ENCODE measurements at regions not wholly inside any gene's neighbourhood (a gene's known extent, or its start where the extent isn't known, plus 50 kb on each side); places are given as distances from the start of the nearest gene placed in this dataset.
A peak's percentile ranks its signal among the peaks of the same experiment; 100 is the strongest.
"Not testable (repeated sequence)": the region's sequence is repeated elsewhere in the genome, so short reads cannot be mapped to it uniquely, and the experiment has no call there.

DNA sequence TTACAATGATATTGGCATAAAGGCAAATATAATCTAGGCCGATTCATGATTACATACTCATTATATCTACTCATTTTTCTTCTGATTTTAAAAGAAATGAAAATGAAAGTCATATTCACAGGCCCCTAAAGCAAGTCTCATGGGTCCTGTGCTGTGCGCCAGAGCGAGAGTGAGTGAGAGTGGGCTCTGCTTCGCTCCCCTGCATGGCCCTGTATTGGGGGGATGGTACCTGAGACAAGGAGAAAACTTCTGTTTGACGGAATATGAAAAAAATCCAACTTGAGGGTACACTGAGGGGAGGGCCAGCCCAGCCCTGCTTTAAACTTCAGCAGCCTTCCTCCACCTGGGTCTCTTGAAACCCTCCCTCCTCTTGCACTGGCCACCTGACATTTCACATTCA is 81.4 kb upstream of the RGPD5 start:
- Histone ChIP-seq H3K4me3 (no peak overlapping the region), H3K4me1 (peaks cover 0 to 23% (median 13%) of the 10 kb centered on the region in 10 experiments; a peak in 12 of 20 replicates), H3K4me2 (peak overlapping the region in 3 of 11 experiments; percentile 5 to 24 (median 23); a peak in 3 of 22 replicates), H3K36me3 (no peaks in the 10 kb centered on the region), H3K9ac (no peak overlapping the region), H4K20me1 (no peaks in the 10 kb centered on the region), H3K9me3 (replicated peaks in 1 of 11) (peaks cover 0 to 2% (median 0%) of the 10 kb centered on the region in 11 experiments; a peak in 2 of 22 replicates), H3K27ac (no peak overlapping the region), H3K27me3 (no peaks in the 10 kb centered on the region)
- TF ChIP-seq Cebpa-rat (IDR thresholded peaks at IDR 0.05) = no peak

DNA sequence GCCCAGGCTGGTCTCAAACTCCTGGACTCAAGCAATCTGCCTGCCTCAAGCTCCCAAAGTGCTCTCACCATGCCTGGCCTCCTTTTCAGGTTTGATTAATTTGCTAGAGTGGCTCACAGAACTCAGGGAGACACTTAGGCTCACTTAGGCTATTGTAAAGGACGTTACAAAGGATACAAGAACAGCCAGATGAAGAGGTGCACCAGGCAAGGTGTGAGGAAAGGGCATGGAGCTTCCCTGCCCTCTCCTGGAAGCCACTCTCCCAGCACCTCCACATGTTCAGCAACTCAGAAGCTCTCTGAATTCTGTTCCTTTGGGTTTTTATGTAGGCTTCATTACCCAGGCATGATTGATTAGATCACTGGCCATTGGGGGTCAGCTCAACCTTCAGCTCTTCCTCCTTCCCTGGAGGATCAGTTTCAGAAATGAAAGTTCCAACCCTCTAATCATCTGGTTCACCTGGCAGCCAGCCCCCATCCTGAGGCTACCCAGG is 78.7 kb upstream of the RGPD5 start:
- Histone ChIP-seq H3K9me3 (replicated peaks in 1 of 11) (peaks cover 0 to 10% (median 6%) of the 10 kb centered on the region in 11 experiments; a peak in 7 of 22 replicates), H3K4me1 (peaks cover 0 to 22% (median 12%) of the 10 kb centered on the region in 10 experiments; a peak in 12 of 20 replicates), H3K36me3 (no peaks in the 10 kb centered on the region), H3K9ac (no peak overlapping the region), H3K4me3 (no peak overlapping the region), H3K27me3 (no peaks in the 10 kb centered on the region), H3K27ac (no peak overlapping the region), H3K4me2 (no peak overlapping the region), H4K20me1 (no peaks in the 10 kb centered on the region)
- no peak for TF ChIP-seq Cebpa-rat (IDR thresholded peaks at IDR 0.05)

DNA sequence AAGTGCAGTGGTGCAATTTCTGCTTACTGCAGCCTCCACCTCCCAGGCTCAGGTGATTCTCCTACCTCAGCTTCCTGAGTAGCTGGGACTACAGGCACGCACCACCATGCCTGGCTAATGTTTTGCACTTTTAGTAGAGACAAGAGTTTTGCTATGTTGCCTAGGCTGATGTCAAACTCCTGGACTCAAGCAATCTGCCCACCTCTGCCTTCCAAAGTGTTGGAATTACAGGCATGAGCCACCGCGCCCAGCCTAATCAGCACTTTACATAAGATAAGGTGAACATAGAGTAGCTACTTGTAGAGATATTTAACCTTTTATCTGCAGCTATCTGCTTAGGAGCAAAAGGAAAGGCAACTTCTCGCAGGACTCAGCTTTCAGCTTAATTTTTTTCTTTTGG is 77.5 kb upstream of the RGPD5 start:
- not testable (repeated sequence) for H3K4me3 ChIP-seq, H4K20me1 ChIP-seq, H3K4me2 ChIP-seq, H3K4me1 ChIP-seq, H3K27ac ChIP-seq, H3K9ac ChIP-seq, H3K36me3 ChIP-seq, H3K27me3 ChIP-seq
- peaks cover 0 to 10% (median 6%) of the 10 kb centered on the region in 11 experiments; a peak in 7 of 22 replicates for H3K9me3 ChIP-seq (replicated peaks in 1 of 11)

DNA sequence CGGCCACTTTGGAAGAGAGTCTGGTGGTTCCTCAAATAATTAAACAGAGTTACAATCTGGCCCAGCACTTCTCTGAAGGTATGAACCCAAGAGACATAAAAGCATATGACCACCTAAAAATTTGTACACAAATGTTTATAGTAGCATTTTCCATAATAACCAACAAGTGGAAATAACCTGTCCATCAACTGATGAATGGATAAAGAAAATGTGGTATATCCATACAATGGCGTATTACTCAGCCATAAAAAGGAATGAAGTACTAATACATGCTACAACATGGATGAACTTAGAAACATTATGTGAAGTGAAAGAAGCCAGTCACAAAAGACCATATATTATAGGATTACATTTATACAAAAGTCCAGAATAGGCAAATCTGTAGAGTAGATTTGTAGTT is 76.0 kb upstream of the RGPD5 start:
- Histone ChIP-seq H3K27ac (no peak overlapping the region), H3K9me3 (replicated peaks in 1 of 11) (peaks cover 0 to 12% (median 6%) of the 10 kb centered on the region in 11 experiments; a peak in 8 of 22 replicates), H3K4me3 (no peak overlapping the region)

DNA sequence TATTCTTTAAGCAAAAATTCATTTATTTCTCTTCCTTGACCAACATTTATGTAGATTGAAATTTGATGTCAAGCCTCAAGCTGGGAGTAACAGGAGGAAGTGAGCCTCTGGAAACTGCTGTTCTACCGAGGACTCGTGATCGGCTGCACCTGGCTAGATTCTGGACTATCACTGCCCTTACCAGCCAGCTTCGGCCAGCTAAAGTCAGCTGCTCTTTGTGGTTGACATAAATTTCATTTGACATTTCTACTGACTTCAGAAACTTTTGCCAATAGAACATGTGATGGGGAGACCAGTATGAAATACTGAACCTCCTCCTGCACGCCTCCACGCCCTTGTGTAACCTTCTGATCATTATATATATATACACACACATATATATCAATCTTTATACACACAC is 74.2 kb upstream of the RGPD5 start:
- TF ChIP-seq Cebpa-rat (IDR thresholded peaks at IDR 0.05) = no peak
- no peak overlapping the region for H3K9ac ChIP-seq
- H3K36me3 ChIP-seq = no peaks in the 10 kb centered on the region
- no peaks in the 10 kb centered on the region for H3K27me3 ChIP-seq
- H3K4me1 ChIP-seq = no peaks in the 10 kb centered on the region
- H3K4me3 ChIP-seq = no peak overlapping the region
- H4K20me1 ChIP-seq = no peaks in the 10 kb centered on the region
- H3K9me3 ChIP-seq (replicated peaks in 1 of 11) = peaks cover 0 to 29% (median 9%) of the 10 kb centered on the region in 11 experiments; a peak in 10 of 22 replicates
- H3K27ac ChIP-seq = no peak overlapping the region
- no peak overlapping the region for H3K4me2 ChIP-seq

More for the DNA sequence above, 76.0 kb upstream of the RGPD5 start:
- peaks cover 0 to under 1% (median 0%) of the 10 kb centered on the region in 10 experiments; a peak in 1 of 20 replicates for H3K4me1 ChIP-seq
- H3K9ac ChIP-seq = no peak overlapping the region
- no peaks in the 10 kb centered on the region for H3K27me3 ChIP-seq
- no peaks in the 10 kb centered on the region for H4K20me1 ChIP-seq
- TF ChIP-seq Cebpa-rat (IDR thresholded peaks at IDR 0.05) = no peak
- no peak overlapping the region for H3K4me2 ChIP-seq
- H3K36me3 ChIP-seq = no peaks in the 10 kb centered on the region

DNA sequence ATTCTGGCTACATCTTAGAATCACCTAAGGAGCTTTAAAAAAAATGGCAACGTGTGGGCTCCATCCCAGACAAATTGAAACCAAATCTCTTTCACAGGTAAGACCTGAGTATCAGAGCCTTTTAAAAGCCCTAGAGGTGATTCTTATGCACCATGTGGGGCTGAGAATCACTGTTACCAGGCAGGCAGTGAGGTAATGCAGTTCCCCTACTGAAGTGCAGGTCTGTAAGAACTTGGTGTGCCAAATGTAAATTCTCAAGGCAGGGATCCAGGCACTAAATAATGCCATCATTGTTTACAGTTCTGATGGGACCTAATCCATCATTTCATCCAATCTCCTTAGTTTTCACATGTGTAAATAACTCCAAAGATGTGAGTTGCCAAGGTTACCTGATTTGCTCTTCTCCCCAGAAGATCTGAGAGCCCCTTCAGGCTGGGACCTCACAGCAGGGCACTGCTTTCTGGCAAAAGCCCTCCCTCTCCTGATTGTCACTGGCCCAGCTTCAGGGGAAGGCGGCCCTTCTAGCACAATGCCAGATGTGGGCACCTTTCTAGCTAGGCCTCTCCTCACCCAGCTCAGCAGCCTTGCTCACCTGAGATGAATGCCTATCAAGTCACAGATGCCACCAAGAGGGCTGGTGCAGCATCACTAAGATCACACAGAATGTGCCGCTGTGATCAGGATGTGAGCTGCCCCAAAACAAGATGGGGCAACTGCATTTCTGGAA is 73.6 kb upstream of the RGPD5 start:
- Histone ChIP-seq H3K27me3 (no peaks in the 10 kb centered on the region), H3K36me3 (no peaks in the 10 kb centered on the region), H3K4me2 (no peak overlapping the region), H3K4me1 (no peaks in the 10 kb centered on the region), H3K4me3 (no peak overlapping the region), H4K20me1 (no peaks in the 10 kb centered on the region), H3K27ac (no peak overlapping the region), H3K9ac (no peak overlapping the region), H3K9me3 (replicated peaks in 1 of 11) (peaks cover 0 to 31% (median 9%) of the 10 kb centered on the region in 11 experiments; a peak in 10 of 22 replicates)
- no peak for TF ChIP-seq Cebpa-rat (IDR thresholded peaks at IDR 0.05)

DNA sequence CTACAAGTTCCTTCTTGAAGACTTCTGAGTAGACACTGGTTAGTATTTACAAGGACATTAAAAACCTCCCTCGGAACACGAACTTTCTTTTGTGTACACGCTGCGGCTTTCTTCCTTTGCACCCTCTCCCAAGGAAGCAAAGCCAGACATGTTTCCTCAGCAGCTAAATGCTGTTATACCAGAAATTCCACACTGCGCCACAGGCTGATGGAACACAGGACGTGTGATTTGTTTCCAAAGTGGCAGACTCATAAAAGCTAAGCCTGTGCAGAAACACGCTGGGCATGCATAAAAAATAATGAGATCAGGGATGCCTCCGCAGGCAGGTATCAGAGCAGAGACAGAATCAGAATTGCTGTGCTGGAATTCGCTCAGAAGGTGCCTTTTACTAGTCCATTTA is 73.0 kb upstream of the RGPD5 start:
- Histone ChIP-seq H4K20me1 (no peaks in the 10 kb centered on the region), H3K4me3 (no peak overlapping the region), H3K9me3 (replicated peaks in 1 of 11) (peaks cover 0 to 31% (median 9%) of the 10 kb centered on the region in 11 experiments; a peak in 10 of 22 replicates), H3K36me3 (no peaks in the 10 kb centered on the region), H3K4me2 (no peak overlapping the region), H3K27ac (no peak overlapping the region), H3K27me3 (no peaks in the 10 kb centered on the region), H3K9ac (no peak overlapping the region), H3K4me1 (no peaks in the 10 kb centered on the region)
- TF ChIP-seq Cebpa-rat (IDR thresholded peaks at IDR 0.05) = no peak

DNA sequence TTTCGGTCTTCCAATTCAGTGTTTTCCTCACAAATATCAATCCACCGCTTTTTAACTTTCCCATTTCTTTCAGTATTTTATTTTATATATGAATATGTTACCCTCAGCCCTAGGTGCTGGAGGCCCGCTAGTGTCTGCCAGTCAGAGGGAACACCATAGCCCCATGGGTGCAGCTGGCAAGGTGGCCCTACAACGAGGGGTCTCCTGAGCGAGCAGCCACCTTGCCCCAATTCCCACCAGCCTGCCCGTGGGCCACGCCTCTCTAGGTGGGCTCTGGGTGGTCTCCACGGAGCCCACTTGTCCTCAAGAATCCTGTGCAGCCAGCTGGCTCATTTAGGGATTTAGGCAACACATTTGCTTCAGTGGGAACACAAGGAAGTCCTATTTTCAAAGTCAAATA is 72.5 kb upstream of the RGPD5 start:
- Histone ChIP-seq H3K36me3 (no peaks in the 10 kb centered on the region), H3K4me2 (no peak overlapping the region), H3K4me1 (no peaks in the 10 kb centered on the region), H3K4me3 (no peak overlapping the region), H3K9ac (no peak overlapping the region), H4K20me1 (no peaks in the 10 kb centered on the region), H3K27ac (no peak overlapping the region), H3K27me3 (no peaks in the 10 kb centered on the region), H3K9me3 (replicated peaks in 1 of 11) (peaks cover 0 to 31% (median 9%) of the 10 kb centered on the region in 11 experiments; a peak in 10 of 22 replicates)
- TF ChIP-seq Cebpa-rat (IDR thresholded peaks at IDR 0.05) = no peak

DNA sequence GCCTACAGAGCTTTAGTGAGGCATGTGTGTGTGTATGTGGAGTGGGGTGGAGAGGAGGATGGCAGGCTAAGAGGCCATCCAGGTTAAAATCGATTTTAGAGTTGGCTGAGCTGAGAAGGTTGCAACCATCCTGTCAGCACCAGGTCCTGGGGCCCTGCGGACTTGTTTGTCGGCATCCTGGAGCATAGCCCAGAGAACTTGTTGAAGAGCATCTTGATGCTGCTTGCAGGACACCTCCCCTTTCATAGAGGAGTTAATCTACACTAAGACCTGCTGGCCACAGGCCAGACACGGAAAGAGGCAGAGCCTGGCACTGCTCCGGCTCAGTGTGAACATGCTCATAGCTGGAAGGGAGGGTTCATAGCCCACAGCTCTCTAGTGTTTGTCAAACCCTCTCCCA is 72.1 kb upstream of the RGPD5 start:
- no peak overlapping the region for H3K27ac ChIP-seq

DNA sequence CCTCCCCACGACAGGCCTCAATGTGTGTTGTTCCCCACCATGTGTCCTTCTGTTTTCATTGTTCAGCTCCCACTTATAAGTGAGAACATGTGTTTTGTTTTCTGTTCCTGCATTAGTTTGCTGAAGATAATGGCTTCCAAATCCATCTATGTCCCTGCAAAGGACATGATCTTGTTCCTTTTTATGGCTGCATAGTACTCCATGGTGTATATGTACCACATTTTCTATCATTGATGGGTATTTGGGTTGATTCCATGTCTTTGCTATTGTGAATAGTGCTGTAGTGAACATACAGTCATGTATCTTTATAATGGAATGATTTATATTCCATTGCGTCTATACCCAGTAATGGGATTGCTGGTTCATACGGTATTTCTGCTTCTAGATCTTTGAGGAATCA is 71.5 kb upstream of the RGPD5 start:
- H3K4me3 ChIP-seq, H3K36me3 ChIP-seq, H4K20me1 ChIP-seq, H3K27me3 ChIP-seq, H3K4me1 ChIP-seq, H3K4me2 ChIP-seq, H3K27ac ChIP-seq, H3K9ac ChIP-seq: not testable (repeated sequence)
- peaks cover 0 to 37% (median 9%) of the 10 kb centered on the region in 11 experiments; a peak in 12 of 22 replicates for H3K9me3 ChIP-seq (replicated peaks in 1 of 11)

More for the DNA sequence above, 72.1 kb upstream of the RGPD5 start:
- Histone ChIP-seq H3K4me1 (no peaks in the 10 kb centered on the region), H3K9ac (no peak overlapping the region), H4K20me1 (no peaks in the 10 kb centered on the region), H3K9me3 (replicated peaks in 1 of 11) (peaks cover 0 to 31% (median 9%) of the 10 kb centered on the region in 11 experiments; a peak in 10 of 22 replicates), H3K27me3 (no peaks in the 10 kb centered on the region), H3K36me3 (no peaks in the 10 kb centered on the region), H3K4me2 (no peak overlapping the region), H3K4me3 (no peak overlapping the region)
- no peak for TF ChIP-seq Cebpa-rat (IDR thresholded peaks at IDR 0.05)

DNA sequence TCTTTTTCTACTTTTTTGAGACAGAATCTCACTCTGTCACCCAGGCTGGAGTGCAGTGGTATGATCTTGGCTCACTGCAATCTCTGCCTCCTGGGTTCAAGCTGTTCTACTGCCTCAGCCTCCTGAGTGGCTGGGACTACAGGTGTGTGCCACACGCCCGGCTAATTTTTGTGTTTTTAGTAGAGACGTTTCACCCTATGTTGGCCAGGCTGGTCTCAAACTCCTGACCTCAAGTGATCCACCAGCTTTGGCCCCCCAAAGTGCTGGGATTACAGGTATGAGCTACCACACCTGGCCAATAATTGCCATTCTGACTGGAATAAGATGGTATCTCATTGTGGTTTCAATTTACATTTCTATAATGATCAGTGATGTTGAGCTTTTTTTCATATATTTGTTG is 71.0 kb upstream of the RGPD5 start:
- not testable (repeated sequence) for H3K4me2 ChIP-seq, H3K4me1 ChIP-seq, H3K9ac ChIP-seq, H3K36me3 ChIP-seq, H3K27me3 ChIP-seq, H4K20me1 ChIP-seq, H3K27ac ChIP-seq, H3K4me3 ChIP-seq
- H3K9me3 ChIP-seq (replicated peaks in 1 of 11) = peaks cover 0 to 37% (median 8%) of the 10 kb centered on the region in 11 experiments; a peak in 13 of 22 replicates
